ENCODE measurements at regions not wholly inside any gene's neighbourhood (a gene's known extent, or its start where the extent isn't known, plus 50 kb on each side); places are given as distances from the start of the nearest gene placed in this dataset.

DNA sequence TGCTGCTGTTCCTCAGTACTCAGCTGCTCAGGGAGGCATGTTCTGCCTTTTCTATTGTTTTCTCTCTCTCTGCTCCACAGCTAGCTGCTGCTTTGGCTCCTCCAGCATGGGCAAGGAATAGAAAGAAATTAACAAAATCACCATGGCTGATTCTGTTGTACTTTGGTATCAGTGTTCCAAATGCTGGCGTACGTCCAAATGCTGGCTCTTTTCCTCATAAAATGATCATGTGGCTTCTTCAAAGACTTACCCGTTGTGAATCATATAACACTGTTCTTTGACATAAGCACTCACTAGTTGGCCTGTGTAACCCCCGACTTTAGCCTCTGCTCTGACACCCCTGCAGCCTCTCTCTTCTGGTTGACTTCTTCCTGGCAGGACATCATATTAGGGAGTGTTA, 547.6 kb downstream of the CPS1 start:
- H3K9me3 ChIP-seq (ENCODE audit: control insufficient read depth, insufficient read depth, low read depth, low read length) = 0 out of 2 replicates have a peak, but pooled peaks cover 5% of the 10 kb centered on the region
- H3K36me3 ChIP-seq (ENCODE audit: control insufficient read depth, insufficient read depth, low read length) = no peaks in the 10 kb centered on the region
- no peaks in the 10 kb centered on the region for H3K4me1 ChIP-seq (ENCODE audit: control insufficient read depth, insufficient read depth, low read length)
- no peak overlapping the region for H3K27ac ChIP-seq (ENCODE audit: low read depth, low read length)
- H3K4me3 ChIP-seq (ENCODE audit: low read depth, low read length) = no peak overlapping the region
- H3K9ac ChIP-seq (ENCODE audit: low read length) = no peak overlapping the region
- no peaks in the 10 kb centered on the region for H3K27me3 ChIP-seq (ENCODE audit: control insufficient read depth, insufficient read depth, low read length)

DNA sequence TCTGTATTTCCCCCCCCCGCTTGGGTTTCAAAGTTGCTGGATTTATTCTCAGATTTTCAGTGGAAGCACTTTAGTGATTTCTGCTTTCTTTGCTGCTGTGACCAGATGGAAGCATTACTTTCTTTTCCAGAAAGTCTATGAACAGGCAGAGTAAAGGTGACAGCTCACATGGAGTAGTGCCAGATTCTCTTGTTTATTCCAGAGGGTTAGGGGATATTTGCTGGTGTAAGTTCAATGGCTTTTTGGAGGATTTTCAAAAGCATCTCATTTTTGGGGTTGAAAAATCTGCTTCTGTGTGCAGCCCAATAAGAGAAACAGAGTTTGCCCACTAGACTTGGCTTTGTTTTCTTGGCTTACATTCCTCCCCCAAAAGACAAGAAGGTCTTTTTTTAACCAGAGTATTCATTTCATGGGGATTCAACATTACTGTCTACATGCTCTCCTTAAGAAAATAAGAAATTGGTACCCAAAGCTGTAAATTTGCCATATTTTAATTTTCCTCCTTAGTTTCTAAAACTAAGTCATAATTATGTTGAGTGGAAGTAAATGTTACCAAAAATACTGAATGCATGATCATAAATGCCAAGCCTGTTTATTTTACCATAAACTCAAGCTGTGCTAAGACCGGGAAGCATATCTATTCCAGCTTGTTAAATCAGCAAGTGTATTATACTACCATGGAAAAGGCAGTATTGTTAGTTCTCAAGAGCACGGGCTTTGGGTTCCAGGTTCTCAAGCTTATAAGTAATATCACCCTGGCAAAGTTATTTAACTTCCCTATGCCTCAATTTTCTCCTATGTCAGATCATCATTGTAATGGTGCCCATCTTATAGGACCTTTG, 557.2 kb downstream of the CPS1 start:
- Histone ChIP-seq H3K9ac (ENCODE audit: low read length) (no peak overlapping the region), H3K36me3 (ENCODE audit: control insufficient read depth, insufficient read depth, low read length) (no peaks in the 10 kb centered on the region), H3K4me3 (ENCODE audit: low read depth, low read length) (no peak overlapping the region), H3K9me3 (ENCODE audit: control insufficient read depth, insufficient read depth, low read depth, low read length) (no peaks in the 10 kb centered on the region), H3K27ac (ENCODE audit: low read depth, low read length) (no peak overlapping the region), H3K4me1 (ENCODE audit: control insufficient read depth, insufficient read depth, low read length) (no peaks in the 10 kb centered on the region), H3K27me3 (ENCODE audit: control insufficient read depth, insufficient read depth, low read length) (no peaks in the 10 kb centered on the region)

- H3K4me3 ChIP-seq (ENCODE audit: low read depth, low read length) = no peak overlapping the region
- no peaks in the 10 kb centered on the region for H3K9me3 ChIP-seq (ENCODE audit: control insufficient read depth, insufficient read depth, low read depth, low read length)
- H3K4me1 ChIP-seq (ENCODE audit: control insufficient read depth, insufficient read depth, low read length) = no peaks in the 10 kb centered on the region
- no peak overlapping the region for H3K9ac ChIP-seq (ENCODE audit: low read length)
- no peaks in the 10 kb centered on the region for H3K36me3 ChIP-seq (ENCODE audit: control insufficient read depth, insufficient read depth, low read length)
- no peaks in the 10 kb centered on the region for H3K27me3 ChIP-seq (ENCODE audit: control insufficient read depth, insufficient read depth, low read length)
- no peak overlapping the region for H3K27ac ChIP-seq (ENCODE audit: low read depth, low read length)
These were observed 558.5 kb downstream of the CPS1 start for GRCh38 chr2:211114826-211115455.

GRCh38 chr2:211117026-211117425, 560.6 kb downstream of the CPS1 start:
- Histone ChIP-seq H3K4me3 (ENCODE audit: low read depth, low read length) (no peak overlapping the region), H3K27me3 (ENCODE audit: control insufficient read depth, insufficient read depth, low read length) (no peaks in the 10 kb centered on the region), H3K9ac (ENCODE audit: low read length) (no peak overlapping the region), H3K27ac (ENCODE audit: low read depth, low read length) (no peak overlapping the region), H3K36me3 (ENCODE audit: control insufficient read depth, insufficient read depth, low read length) (no peaks in the 10 kb centered on the region), H3K4me1 (ENCODE audit: control insufficient read depth, insufficient read depth, low read length) (no peaks in the 10 kb centered on the region), H3K9me3 (ENCODE audit: control insufficient read depth, insufficient read depth, low read depth, low read length) (no peaks in the 10 kb centered on the region)

- Histone ChIP-seq H3K4me1 (ENCODE audit: control insufficient read depth, insufficient read depth, low read length) (no peaks in the 10 kb centered on the region), H3K4me3 (ENCODE audit: low read depth, low read length) (no peak overlapping the region), H3K9ac (ENCODE audit: low read length) (no peak overlapping the region), H3K36me3 (ENCODE audit: control insufficient read depth, insufficient read depth, low read length) (no peaks in the 10 kb centered on the region), H3K9me3 (ENCODE audit: control insufficient read depth, insufficient read depth, low read depth, low read length) (no peaks in the 10 kb centered on the region), H3K27me3 (ENCODE audit: control insufficient read depth, insufficient read depth, low read length) (no peaks in the 10 kb centered on the region), H3K27ac (ENCODE audit: low read depth, low read length) (no peak overlapping the region)
These were observed 569.9 kb downstream of the CPS1 start for GRCh38 chr2:211126256-211126655.

DNA sequence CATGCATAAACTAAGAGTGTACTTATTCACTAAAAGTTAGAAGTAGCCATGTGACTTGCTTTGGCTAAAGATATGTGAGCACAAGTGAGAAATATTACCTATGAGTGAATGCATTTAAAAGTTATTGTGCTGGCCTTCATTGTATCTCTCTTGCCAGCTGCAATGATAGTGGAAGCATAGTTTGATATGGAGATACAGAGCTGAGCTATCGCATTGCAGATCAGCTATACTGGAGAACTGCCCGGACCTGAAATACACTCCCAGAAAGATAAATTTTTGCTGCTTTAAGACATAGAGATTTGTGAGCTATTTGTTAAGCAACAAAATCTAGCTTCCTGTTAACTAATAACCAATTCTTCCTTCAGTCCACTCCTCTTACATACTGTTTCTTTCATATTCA, 571.1 kb downstream of the CPS1 start:
- H3K9me3 ChIP-seq (ENCODE audit: control insufficient read depth, insufficient read depth, low read depth, low read length) = no peaks in the 10 kb centered on the region
- H3K9ac ChIP-seq (ENCODE audit: low read length) = no peak overlapping the region
- H3K27ac ChIP-seq (ENCODE audit: low read depth, low read length) = no peak overlapping the region
- H3K27me3 ChIP-seq (ENCODE audit: control insufficient read depth, insufficient read depth, low read length) = no peaks in the 10 kb centered on the region
- H3K4me1 ChIP-seq (ENCODE audit: control insufficient read depth, insufficient read depth, low read length) = no peaks in the 10 kb centered on the region
- no peaks in the 10 kb centered on the region for H3K36me3 ChIP-seq (ENCODE audit: control insufficient read depth, insufficient read depth, low read length)
- H3K4me3 ChIP-seq (ENCODE audit: low read depth, low read length) = no peak overlapping the region

DNA sequence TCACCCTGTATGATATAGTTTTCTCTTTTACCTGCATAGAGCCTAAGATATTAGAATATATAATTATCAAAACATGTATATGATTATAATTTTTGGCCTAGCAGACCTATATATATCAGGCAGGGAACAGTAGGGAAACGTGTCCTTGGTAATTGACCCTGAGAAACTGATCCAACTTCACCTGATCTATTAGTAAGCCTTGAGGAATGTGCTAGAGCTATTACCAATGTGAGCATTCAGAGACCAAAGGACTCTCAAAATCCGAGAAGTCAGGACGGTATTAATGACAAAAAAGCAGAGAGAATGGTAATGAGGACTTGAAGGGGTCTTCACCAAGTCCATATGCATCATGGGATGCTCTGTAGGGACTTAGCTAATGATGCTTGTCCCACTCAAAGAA, 571.9 kb downstream of the CPS1 start:
- Histone ChIP-seq H3K4me3 (ENCODE audit: low read depth, low read length) (no peak overlapping the region), H3K9me3 (ENCODE audit: control insufficient read depth, insufficient read depth, low read depth, low read length) (no peaks in the 10 kb centered on the region), H3K4me1 (ENCODE audit: control insufficient read depth, insufficient read depth, low read length) (no peaks in the 10 kb centered on the region), H3K9ac (ENCODE audit: low read length) (no peak overlapping the region), H3K27ac (ENCODE audit: low read depth, low read length) (no peak overlapping the region), H3K27me3 (ENCODE audit: control insufficient read depth, insufficient read depth, low read length) (no peaks in the 10 kb centered on the region), H3K36me3 (ENCODE audit: control insufficient read depth, insufficient read depth, low read length) (no peaks in the 10 kb centered on the region)

- Histone ChIP-seq H3K9me3 (ENCODE audit: control insufficient read depth, insufficient read depth, low read depth, low read length) (no peaks in the 10 kb centered on the region), H3K4me3 (ENCODE audit: low read depth, low read length) (no peak overlapping the region), H3K36me3 (ENCODE audit: control insufficient read depth, insufficient read depth, low read length) (no peaks in the 10 kb centered on the region), H3K27ac (ENCODE audit: low read depth, low read length) (no peak overlapping the region), H3K27me3 (ENCODE audit: control insufficient read depth, insufficient read depth, low read length) (no peaks in the 10 kb centered on the region), H3K9ac (ENCODE audit: low read length) (no peak overlapping the region), H3K4me1 (ENCODE audit: control insufficient read depth, insufficient read depth, low read length) (no peaks in the 10 kb centered on the region)
These were observed 573.4 kb downstream of the CPS1 start for GRCh38 chr2:211129798-211130197.

DNA sequence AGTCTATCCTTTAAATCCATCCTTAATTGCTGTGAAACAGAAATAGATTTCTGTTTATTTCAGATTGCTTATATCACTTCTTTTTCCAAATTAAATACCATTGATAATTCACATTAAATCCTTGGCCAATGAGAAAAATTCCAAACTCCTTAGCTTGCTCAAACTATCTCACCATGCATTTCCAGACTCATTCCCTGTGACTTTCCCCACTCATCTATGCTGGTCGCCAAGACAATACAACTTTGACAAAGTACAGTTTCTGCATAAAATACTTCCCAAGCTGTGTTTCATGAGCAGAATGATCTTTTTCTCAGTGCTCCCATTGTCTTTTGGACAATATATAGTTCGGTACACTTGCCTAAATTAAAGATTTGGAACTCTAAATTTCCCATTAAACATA, 575.6 kb downstream of the CPS1 start:
- H3K27ac ChIP-seq (ENCODE audit: low read depth, low read length) = no peak overlapping the region
- no peak overlapping the region for H3K9ac ChIP-seq (ENCODE audit: low read length)
- H3K36me3 ChIP-seq (ENCODE audit: control insufficient read depth, insufficient read depth, low read length) = no peaks in the 10 kb centered on the region
- H3K27me3 ChIP-seq (ENCODE audit: control insufficient read depth, insufficient read depth, low read length) = no peaks in the 10 kb centered on the region
- no peaks in the 10 kb centered on the region for H3K9me3 ChIP-seq (ENCODE audit: control insufficient read depth, insufficient read depth, low read depth, low read length)
- no peaks in the 10 kb centered on the region for H3K4me1 ChIP-seq (ENCODE audit: control insufficient read depth, insufficient read depth, low read length)
- no peak overlapping the region for H3K4me3 ChIP-seq (ENCODE audit: low read depth, low read length)

DNA sequence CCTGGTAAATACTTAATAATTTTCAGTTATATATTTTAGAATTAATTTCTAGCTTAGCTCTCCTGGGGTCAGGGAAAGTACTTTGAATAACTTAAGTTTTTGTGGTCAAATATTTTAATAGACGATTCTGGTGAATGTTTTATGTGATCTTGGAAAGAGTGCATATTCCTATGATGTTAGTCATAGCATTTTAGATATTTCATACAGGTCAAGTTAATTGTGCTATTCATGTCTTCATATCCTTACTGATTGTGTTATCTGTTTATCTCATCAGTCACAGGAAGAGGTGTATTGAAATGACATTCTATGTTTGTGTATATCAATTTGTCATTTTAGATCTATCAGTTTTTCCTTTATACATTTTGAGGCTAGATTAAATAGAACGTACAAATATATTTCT, 576.2 kb downstream of the CPS1 start:
- H3K9ac ChIP-seq (ENCODE audit: low read length) = no peak overlapping the region
- no peaks in the 10 kb centered on the region for H3K9me3 ChIP-seq (ENCODE audit: control insufficient read depth, insufficient read depth, low read depth, low read length)
- H3K4me1 ChIP-seq (ENCODE audit: control insufficient read depth, insufficient read depth, low read length) = no peaks in the 10 kb centered on the region
- no peak overlapping the region for H3K27ac ChIP-seq (ENCODE audit: low read depth, low read length)
- H3K27me3 ChIP-seq (ENCODE audit: control insufficient read depth, insufficient read depth, low read length) = no peaks in the 10 kb centered on the region
- no peak overlapping the region for H3K4me3 ChIP-seq (ENCODE audit: low read depth, low read length)
- H3K36me3 ChIP-seq (ENCODE audit: control insufficient read depth, insufficient read depth, low read length) = no peaks in the 10 kb centered on the region

DNA sequence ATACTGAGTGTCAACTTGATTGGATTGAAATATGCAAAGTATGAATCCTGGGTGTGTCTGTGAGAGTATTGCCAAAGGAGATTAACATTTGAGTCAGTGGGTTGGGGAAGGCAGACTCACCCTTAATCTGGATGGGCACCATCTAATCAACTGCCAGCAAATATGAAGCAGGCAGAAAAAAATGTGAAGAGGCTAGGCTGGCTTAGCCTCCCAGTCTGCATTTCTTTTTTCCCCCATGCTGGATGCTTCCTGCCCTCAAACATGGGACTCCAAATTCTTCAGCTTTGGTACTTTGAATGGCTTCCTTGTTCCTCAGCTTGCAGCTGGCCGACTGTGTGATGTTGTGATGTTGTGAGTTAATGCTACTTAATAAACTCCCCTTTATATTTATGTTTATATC, 577.4 kb downstream of the CPS1 start:
- Histone ChIP-seq H3K9me3 (ENCODE audit: control insufficient read depth, insufficient read depth, low read depth, low read length) (no peaks in the 10 kb centered on the region), H3K27me3 (ENCODE audit: control insufficient read depth, insufficient read depth, low read length) (no peaks in the 10 kb centered on the region), H3K4me3 (ENCODE audit: low read depth, low read length) (no peak overlapping the region), H3K9ac (ENCODE audit: low read length) (no peak overlapping the region), H3K27ac (ENCODE audit: low read depth, low read length) (no peak overlapping the region), H3K4me1 (ENCODE audit: control insufficient read depth, insufficient read depth, low read length) (no peaks in the 10 kb centered on the region), H3K36me3 (ENCODE audit: control insufficient read depth, insufficient read depth, low read length) (no peaks in the 10 kb centered on the region)
